ENCODE measurements at regions not wholly inside any gene's neighbourhood (a gene's known extent, or its start where the extent isn't known, plus 50 kb on each side); places are given as distances from the start of the nearest gene placed in this dataset.

GRCh38 chr16:80016731-80017326 is 416.3 kb upstream of the MAF start:
- TF ChIP-seq, protein P1, sequence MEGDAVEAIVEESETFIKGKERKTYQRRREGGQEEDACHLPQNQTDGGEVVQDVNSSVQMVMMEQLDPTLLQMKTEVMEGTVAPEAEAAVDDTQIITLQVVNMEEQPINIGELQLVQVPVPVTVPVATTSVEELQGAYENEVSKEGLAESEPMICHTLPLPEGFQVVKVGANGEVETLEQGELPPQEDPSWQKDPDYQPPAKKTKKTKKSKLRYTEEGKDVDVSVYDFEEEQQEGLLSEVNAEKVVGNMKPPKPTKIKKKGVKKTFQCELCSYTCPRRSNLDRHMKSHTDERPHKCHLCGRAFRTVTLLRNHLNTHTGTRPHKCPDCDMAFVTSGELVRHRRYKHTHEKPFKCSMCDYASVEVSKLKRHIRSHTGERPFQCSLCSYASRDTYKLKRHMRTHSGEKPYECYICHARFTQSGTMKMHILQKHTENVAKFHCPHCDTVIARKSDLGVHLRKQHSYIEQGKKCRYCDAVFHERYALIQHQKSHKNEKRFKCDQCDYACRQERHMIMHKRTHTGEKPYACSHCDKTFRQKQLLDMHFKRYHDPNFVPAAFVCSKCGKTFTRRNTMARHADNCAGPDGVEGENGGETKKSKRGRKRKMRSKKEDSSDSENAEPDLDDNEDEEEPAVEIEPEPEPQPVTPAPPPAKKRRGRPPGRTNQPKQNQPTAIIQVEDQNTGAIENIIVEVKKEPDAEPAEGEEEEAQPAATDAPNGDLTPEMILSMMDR (IDR thresholded peaks at IDR 0.05), result no peak
- TF ChIP-seq POLR2AphosphoS5 (IDR thresholded peaks at IDR 0.05; ENCODE audit: low read depth, low read length) (no peak), TCF7L2 (IDR thresholded peaks at IDR 0.05; ENCODE audit: low read depth, low read length) (no peak)
- TF ChIP-seq, protein P2, sequence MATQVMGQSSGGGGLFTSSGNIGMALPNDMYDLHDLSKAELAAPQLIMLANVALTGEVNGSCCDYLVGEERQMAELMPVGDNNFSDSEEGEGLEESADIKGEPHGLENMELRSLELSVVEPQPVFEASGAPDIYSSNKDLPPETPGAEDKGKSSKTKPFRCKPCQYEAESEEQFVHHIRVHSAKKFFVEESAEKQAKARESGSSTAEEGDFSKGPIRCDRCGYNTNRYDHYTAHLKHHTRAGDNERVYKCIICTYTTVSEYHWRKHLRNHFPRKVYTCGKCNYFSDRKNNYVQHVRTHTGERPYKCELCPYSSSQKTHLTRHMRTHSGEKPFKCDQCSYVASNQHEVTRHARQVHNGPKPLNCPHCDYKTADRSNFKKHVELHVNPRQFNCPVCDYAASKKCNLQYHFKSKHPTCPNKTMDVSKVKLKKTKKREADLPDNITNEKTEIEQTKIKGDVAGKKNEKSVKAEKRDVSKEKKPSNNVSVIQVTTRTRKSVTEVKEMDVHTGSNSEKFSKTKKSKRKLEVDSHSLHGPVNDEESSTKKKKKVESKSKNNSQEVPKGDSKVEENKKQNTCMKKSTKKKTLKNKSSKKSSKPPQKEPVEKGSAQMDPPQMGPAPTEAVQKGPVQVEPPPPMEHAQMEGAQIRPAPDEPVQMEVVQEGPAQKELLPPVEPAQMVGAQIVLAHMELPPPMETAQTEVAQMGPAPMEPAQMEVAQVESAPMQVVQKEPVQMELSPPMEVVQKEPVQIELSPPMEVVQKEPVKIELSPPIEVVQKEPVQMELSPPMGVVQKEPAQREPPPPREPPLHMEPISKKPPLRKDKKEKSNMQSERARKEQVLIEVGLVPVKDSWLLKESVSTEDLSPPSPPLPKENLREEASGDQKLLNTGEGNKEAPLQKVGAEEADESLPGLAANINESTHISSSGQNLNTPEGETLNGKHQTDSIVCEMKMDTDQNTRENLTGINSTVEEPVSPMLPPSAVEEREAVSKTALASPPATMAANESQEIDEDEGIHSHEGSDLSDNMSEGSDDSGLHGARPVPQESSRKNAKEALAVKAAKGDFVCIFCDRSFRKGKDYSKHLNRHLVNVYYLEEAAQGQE (IDR thresholded peaks at IDR 0.05; ENCODE audit: insufficient read depth in 1 of 2, low read depth in 2 of 2, low read length in 1 of 2), result no peak
